GM19328 (cell line): ENCODE measurements at regions not wholly inside any gene's neighbourhood (a gene's known extent, or its start where the extent isn't known, plus 50 kb on each side); places are given as distances from the start of the nearest gene placed in this dataset.
"Not testable (repeated sequence)": the region's sequence is repeated elsewhere in the genome, so short reads cannot be mapped to it uniquely, and the experiment has no call there.

Experiments used
- ATAC-seq: cut with Tn5 transposase; IDR thresholded peaks from one replicate; pipeline ENCODE4 v1.9.1; 2021; ENCODE audit warnings: mild to moderate bottlenecking, moderate library complexity; ENCODE audit not compliant: unreplicated experiment

- ATAC-seq: no peak
Measured at GRCh38 chr2:47964277-47964676, 58.0 kb upstream of the FBXO11 start.

- ATAC-seq: no peak
Measured at GRCh38 chr2:47964722-47965434, 58.6 kb upstream of the FBXO11 start.

DNA sequence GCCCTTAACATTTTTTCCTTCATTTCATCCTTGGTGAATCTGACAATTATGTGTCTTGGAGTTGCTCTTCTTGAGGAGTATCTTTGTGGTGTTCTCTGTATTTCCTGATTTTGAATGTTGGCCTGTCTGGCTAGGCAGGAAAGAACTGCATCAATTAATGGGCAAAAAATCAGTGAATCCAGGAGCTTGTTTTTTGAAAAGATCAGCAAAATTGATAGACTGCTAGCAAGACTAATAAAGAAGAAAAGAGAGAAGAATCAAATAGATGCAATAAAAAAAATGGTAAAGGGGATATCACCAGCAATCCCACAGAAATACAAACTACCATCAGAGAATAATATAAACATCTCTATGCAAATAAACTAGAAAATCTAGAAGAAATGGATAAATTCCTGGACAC, 70.4 kb upstream of the FBXO11 start:
- not testable (repeated sequence) for ATAC-seq

GRCh38 chr2:47984041-47984440, 77.7 kb upstream of the FBXO11 start:
- no peak for ATAC-seq

DNA sequence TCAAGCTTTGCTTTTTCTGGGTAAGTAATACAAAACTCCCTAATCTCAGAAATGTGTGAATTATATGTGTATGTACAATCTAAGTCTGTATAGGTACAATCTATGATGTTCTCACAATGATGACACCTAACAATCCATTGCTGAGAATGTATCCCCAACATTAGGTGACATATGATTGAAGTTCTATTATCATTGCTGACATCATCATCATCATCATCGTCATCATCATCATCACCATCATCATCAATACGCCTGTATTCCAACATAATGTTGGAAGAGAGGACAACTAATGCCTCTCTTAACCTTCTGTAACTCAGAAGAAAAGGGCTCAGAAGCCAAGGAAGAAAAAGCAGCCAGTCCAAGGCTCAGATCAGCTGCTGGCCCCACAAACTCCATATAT, 84.2 kb upstream of the FBXO11 start:
- ATAC-seq: no peak

DNA sequence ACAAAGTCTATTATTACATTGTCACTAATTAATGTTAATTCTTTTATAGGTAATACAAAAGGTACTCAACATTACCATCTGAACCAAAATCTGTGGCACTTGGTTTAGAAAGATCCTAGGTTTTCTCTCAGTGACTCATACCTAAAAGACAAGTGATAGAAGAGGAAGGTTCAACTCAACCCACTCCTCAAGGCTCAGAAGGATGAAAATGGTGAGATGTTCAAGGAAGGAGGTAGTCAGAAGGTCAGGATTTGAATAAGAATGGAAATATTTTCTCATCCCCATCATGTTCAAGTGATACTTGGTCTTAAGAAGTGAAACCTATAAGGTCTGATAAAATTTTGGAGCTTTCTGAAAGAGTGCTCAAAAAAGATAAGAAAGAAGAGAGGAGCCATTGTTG, 86.4 kb upstream of the FBXO11 start:
- no peak for ATAC-seq

- no peak for ATAC-seq
Measured at GRCh38 chr2:47996808-47997207, 90.5 kb upstream of the FBXO11 start.

DNA sequence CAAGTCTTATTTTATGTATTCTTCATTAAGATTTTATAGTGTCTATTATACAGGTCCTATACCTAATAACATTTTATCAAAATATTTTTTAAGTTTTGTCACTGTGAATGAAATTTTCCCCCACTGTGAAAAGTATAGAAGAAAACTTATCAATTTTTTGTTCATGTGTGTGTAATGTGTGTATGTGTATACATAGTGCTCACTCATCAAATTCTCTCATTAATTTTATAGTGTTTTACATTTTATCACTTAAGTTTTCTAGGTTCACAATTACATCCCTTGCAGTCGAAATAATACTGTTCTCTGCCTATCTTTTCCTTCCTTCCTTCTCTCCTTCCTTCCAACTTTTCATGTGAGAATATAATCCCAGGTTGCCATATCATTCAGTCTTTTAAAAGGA, 93.2 kb upstream of the FBXO11 start:
- ATAC-seq: no peak

DNA sequence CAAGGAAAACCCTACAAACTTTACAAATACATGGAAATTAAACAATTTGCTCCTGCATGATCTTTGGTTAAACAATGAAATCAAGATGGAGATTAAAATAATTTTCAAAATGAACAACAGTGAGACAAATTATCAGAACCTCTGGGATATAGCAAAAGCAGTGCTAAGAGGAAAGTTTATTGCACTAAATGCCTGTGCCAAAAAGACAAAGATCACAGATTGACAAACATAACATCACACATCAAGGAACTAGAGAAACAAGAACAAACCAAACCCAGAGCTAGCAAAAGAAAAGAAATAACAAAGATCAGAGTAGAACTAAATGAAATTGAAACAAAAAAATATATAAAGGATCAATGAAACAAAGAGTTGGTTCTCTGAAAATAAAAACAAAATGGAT, 95.2 kb upstream of the FBXO11 start:
- no peak for ATAC-seq

DNA sequence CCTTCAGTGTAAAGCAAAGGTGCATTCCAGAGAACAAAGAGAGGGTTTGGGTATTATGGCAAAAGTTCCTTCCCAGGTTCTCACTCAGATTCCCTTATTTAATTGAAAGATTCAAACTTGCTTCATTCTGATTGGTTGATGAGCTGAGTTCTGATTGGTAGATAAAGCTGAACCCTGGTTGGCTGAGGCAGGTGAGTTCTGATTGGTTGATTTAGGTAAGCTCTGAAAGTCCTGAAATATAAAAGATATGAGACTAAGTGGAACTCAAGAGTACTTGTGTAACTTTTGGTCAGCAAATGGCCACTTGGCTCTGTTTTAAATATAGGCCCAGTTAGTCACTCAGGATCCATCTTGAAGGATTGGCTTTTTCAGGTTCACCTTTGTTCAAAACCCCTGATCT, 99.8 kb upstream of the FBXO11 start:
- ATAC-seq: no peak

DNA sequence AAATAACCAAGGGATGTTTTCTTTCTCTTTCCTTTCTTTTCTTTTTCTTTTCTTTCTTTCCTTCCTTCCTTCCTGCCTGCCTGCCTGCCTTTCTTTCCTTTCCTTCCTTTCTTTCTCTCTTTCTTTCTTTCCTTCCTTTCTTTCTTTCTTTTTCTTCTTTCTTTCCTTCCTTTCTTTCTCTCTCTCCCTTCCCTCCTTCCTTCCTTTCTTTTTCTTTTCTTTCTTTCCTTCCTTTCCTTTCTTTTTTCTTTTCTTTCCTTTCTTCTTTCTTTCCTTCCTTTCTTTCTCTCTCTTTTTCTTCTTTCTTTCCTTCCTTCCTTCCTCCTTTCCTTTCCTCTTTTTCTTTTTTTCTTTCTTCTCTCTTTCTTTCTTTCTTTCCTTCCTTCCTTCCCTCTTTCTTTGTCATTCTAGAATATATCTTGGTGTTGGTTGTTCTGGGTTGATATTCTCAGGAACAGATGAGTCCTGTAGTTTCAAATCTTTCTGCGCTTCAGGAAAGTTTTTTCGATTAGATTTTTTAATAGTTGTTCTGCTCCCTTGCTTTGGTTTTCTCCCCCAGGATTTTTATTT, 101.5 kb upstream of the FBXO11 start:
- ATAC-seq: no peak

- no peak for ATAC-seq
Measured at GRCh38 chr2:48009256-48009655, 103.0 kb upstream of the FBXO11 start.

DNA sequence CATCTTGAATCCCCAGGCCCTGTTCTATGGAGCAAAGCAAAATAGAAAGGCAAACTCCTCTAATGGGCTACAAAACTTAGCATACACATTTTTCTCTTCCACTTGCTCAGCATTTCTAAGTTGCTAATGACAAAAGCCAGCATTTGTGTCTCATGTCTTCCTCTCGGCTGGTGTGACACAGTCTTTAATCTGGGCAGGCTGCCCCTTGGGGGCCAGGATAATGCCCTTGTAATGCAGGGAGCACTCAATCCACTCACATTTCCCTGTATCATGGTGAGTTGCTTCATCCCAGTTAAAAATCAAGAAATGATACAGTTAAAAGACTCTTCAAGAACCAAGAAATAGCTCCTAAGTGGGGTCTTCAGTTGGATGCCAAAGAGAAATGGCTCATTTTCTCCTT, 109.1 kb upstream of the FBXO11 start:
- ATAC-seq: no peak

DNA sequence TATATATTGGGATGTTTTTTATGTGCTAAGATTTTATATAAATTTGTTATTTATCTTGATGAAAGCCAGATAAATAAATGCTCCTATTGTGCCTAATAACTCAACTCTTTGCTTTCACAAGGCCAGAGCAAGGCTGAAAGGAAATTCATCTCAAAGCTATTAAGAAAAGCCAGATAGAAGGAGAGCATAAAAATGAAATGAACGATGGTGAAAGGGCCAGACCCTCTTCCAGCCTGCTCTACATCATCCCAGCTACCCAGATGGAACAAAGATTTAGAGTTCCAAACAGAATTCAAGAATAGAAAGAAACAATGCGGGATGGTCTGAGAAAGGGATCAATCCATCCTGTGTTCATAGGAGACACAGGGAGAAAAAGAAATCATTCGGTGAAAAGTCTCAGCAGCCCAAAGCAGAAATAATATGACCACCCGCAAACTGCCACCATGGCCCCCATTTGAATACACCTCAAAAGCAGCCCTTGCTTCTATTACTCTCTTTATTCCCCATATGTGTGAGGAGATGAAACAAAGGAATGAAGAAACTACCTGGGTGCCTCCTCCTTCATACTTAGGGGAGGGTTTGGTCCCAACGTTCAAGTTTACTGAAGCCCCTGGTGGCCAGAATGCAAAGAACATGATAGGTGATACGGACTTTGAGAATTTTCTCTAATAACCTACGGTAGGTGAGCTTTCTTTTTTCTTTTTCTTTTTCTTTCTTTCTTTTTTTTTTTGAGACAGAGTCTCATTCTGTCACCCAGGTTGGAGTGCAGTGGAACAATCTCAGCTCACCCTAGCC, 110.1 kb upstream of the FBXO11 start:
- no peak for ATAC-seq

DNA sequence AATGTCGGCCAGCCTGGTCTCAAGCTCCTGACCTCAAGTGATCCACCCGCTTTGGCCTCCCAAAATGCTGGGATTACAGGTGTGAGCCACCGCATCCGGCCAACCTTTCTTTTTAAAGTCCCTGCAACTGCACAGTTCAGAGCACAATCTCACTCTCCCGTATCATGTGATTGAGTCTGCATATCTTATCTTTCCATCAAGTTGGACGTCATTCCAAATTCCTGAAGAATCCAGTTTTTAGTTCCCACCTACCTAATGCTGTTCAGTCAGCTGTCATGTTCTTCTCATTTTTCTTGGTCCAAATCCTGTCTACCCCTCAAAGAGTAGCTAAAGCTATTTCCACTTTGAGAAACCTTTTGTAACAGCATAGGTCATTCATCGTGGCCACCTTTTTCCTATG, 110.8 kb upstream of the FBXO11 start:
- no peak for ATAC-seq

DNA sequence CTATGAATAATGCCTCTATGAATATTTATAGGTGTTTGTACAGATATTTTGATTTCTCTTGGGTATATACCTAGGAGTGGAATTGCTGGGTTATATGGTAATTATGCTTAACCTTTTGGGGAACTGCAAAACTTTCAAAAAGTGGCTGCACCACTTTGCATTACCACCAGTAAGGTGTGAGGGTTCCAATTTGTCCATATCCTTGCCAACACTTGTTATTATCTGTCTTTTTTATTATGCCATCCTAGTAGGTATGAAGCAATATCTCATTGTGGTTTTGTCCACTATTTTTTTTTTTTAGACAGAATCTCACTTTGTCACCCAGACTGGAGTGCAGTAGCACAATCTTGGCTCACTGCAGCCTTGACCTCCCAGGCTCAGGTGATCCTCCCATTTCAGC, 112.2 kb upstream of the FBXO11 start:
- no peak for ATAC-seq

DNA sequence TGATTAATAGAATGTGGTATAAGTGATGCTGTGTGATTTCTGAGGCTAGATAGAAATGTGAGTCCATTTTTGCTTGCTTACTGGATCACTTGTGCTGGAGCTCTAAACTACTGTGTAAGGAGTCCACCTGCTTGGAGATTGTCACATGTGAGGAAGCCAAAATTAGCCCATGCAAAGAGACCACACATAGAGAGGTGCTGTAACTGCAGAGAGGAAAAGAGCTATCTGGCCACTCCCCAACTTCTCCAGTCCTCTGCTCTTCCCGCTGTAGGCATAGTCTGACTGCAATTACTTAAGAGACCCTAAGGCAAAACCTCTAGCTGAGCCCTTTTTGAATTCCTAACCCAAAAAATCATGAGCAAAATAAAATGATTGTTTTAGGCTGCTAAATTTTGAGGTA, 120.6 kb upstream of the FBXO11 start:
- no peak for ATAC-seq

GRCh38 chr2:48032765-48033164, 126.5 kb upstream of the FBXO11 start:
- no peak for ATAC-seq

DNA sequence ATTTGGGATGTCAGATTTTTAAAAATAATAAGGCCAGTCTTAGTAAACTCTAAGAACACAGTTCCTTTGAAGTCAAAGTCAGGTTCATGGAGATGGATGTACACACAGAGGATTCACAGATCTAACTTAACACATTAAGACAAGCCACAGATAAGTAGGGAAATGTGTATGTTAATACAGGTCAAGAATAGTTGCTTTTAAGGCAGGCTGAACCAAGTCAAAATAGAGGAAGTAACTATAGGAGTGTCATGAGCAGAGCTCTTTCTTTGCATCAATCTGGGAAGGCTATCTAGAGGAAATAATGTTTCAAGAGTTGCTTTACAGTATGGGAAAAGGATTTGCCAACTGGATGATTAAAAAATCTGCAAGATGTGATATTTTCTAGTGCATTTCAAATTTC, 128.0 kb upstream of the FBXO11 start:
- no peak for ATAC-seq

- no peak for ATAC-seq
Measured at GRCh38 chr2:48036312-48036711, 130.0 kb upstream of the FBXO11 start.

GRCh38 chr2:48039209-48039990, 133.1 kb upstream of the FBXO11 start:
- ATAC-seq: no peak
